ENCODE measurements at regions not wholly inside any gene's neighbourhood (a gene's known extent, or its start where the extent isn't known, plus 50 kb on each side); places are given as distances from the start of the nearest gene placed in this dataset.

GRCh38 chr2:16523711-16524110 lies 141.9 kb downstream of the CYRIA start:
- TF ChIP-seq CTCF (IDR thresholded peaks at IDR 0.05) (no peak), EP300 (IDR thresholded peaks at IDR 0.05) (no peak)

Measured in gastroesophageal sphincter (tissue), 3 donors.